ENCODE measurements at regions not wholly inside any gene's neighbourhood (a gene's known extent, or its start where the extent isn't known, plus 50 kb on each side); places are given as distances from the start of the nearest gene placed in this dataset.

DNA sequence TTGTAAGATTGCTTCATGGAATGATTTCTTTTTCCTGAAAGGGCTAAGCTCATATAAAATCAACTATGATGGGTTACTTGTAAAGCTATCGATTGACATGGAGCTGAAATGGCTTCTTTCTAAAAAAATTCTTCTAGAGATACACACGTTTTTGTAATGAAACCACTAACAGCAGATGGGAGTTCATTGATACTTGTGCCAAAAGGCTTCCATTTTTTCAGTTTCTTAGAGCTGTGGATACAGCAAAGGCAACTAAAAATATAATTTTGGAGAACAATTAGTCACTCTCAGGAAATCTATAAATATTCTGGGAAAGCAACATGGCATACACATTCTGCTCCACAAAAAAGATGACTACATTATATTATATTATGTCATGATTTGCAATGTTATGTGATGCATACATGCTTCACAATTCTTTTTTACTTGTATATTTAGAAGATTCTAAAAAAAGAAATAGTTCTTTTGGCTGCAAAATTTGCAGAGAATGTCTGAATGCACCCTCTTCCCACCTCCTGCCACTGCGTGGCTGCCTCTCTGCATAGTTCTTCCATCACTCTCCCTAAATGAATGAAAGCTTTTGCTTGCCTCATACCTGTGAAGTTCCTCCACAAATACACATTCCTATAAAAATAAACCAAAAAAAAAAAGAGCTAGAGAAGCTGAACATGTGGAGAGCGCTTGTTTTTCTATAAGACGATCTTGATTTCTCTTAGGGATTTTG lies 802.5 kb downstream of the EFNB2 start:
- DNase-seq (ENCODE audit: low spot score in 2 of 2), result no peak
- TF ChIP-seq POLR2A (IDR thresholded peaks at IDR 0.05), result no peak
- no peak for TF ChIP-seq CTCF (IDR thresholded peaks at IDR 0.05)
- intact Hi-C loops (cut with DNase I; ENCODE audit: low total_unique reads), result no loop called here
- H3K4me3 ChIP-seq (ENCODE audit: low read depth, poor library complexity, severe bottlenecking), result no peak overlapping the region
- 70 to 74% methylated on average over 5 of the region's 5 CpGs for WGBS, 2 donors

DNA sequence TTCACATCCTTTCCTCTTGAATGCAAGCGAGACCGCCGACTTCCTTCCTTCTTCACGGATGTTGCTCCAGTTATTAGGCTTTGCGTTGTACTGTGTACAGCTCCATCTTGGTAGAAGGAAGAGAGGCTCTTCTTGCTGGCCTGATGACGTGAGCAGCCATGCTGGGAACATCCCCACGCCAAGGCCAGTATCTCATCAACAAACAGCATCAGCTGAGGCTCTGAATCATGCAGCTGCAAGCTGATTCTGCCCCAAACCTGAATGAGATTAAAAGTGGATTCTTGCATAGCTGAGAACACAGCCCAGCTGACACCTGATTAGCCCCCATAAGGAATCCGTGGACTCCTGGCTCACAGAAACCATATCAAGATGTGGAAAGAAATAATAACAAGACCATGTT lies 809.6 kb downstream of the EFNB2 start:
- TF ChIP-seq CTCF (IDR thresholded peaks at IDR 0.05), result no peak
- no peak for TF ChIP-seq POLR2A (IDR thresholded peaks at IDR 0.05)
- WGBS, 2 donors, result 90 to 93% methylated on average over 8 of the region's 8 CpGs
- DNase-seq (ENCODE audit: low spot score in 2 of 2), result no peak
- H3K4me3 ChIP-seq (ENCODE audit: low read depth, poor library complexity, severe bottlenecking), result no peak overlapping the region
- intact Hi-C loops (cut with DNase I; ENCODE audit: low total_unique reads), result no loop called here

- intact Hi-C loops (cut with DNase I; ENCODE audit: low total_unique reads), result no loop called here
- H3K4me3 ChIP-seq (ENCODE audit: low read depth, poor library complexity, severe bottlenecking), result no peak overlapping the region
- WGBS, 2 donors, result 49 to 62% methylated on average over 3 of the region's 3 CpGs
- TF ChIP-seq POLR2A (IDR thresholded peaks at IDR 0.05), result no peak
- TF ChIP-seq CTCF (IDR thresholded peaks at IDR 0.05), result no peak
- no peak for DNase-seq (ENCODE audit: low spot score in 2 of 2)
These were observed 814.4 kb downstream of the EFNB2 start for GRCh38 chr13:105721016-105721415.

- intact Hi-C loops (cut with DNase I; ENCODE audit: low total_unique reads), result loop anchor here (5.0 kb wide), 1 partner anchor 1453 kb away; no protein-coding TSS in a partner anchor
- TF ChIP-seq CTCF (IDR thresholded peaks at IDR 0.05) (no peak), POLR2A (IDR thresholded peaks at IDR 0.05) (no peak)
- 82 to 89% methylated on average over 6 of the region's 6 CpGs for WGBS, 2 donors
- DNase-seq (ENCODE audit: low spot score in 2 of 2), result no peak
- no peak overlapping the region for H3K4me3 ChIP-seq (ENCODE audit: low read depth, poor library complexity, severe bottlenecking)
These were observed 815.6 kb downstream of the EFNB2 start for GRCh38 chr13:105719859-105720258.

DNA sequence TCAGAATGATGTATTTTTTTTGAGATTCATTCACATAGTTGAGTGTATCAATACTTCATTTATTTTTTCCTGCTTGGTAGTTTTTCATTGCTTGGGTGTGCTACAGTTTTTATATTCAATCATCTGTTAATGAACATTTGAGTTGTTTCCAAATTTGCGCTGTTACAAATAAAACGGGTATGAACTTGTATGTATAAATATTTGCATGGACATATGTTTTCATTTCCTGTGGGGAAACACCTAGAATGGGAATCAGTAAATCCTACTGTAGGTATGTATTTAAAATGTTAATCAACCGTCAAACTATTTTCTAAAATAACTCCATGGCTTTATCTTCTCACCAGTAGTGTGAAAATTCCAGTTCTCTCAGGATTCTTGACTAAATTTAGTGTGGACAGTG lies 826.3 kb downstream of the EFNB2 start:
- intact Hi-C loops (cut with DNase I; ENCODE audit: low total_unique reads), result no loop called here
- 53 to 59% methylated on average over 3 of the region's 3 CpGs for WGBS, 2 donors
- TF ChIP-seq POLR2A (IDR thresholded peaks at IDR 0.05) (no peak), CTCF (IDR thresholded peaks at IDR 0.05) (no peak)
- no peak overlapping the region for H3K4me3 ChIP-seq (ENCODE audit: low read depth, poor library complexity, severe bottlenecking)
- DNase-seq (ENCODE audit: low spot score in 2 of 2), result no peak

DNA sequence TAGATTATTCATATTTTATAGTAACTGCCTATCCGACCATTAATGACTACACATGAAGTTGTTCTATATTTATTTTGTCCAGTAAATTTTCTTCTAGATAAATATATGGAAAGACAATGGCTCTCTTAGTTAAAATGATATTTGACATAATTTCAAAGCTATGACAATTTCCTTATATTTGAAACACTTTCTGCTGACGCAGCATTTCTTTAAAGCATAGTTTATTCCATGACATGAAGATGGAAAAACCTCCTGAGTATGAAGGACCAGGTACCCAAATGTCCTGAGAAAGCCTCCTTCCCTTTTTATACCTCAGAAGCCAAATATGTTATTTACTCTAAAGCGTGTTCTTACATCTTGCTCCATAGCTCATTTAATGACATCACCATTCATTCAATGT lies 831.6 kb downstream of the EFNB2 start:
- 92 to 93% methylated on average over 3 of the region's 3 CpGs for WGBS, 2 donors
- TF ChIP-seq POLR2A (IDR thresholded peaks at IDR 0.05) (no peak), CTCF (IDR thresholded peaks at IDR 0.05) (no peak)

More for the DNA sequence above, 831.6 kb downstream of the EFNB2 start:
- no peak overlapping the region for H3K4me3 ChIP-seq (ENCODE audit: low read depth, poor library complexity, severe bottlenecking)
- no peak for DNase-seq (ENCODE audit: low spot score in 2 of 2)
- intact Hi-C loops (cut with DNase I; ENCODE audit: low total_unique reads), result no loop called here

Measured in lower leg skin (tissue), 4 donors.